K562 (cell line): ENCODE measurements at regions not wholly inside any gene's neighbourhood (a gene's known extent, or its start where the extent isn't known, plus 50 kb on each side); places are given as distances from the start of the nearest gene placed in this dataset.
"Not testable (repeated sequence)": the region's sequence is repeated elsewhere in the genome, so short reads cannot be mapped to it uniquely, and the experiment has no call there.

Experiments used
- ATAC-seq: fragments of 200-7000 bp; cut with Tn5 transposase; 3 replicates; pipeline ENCODE4 v1.9.1; 2020; ENCODE audit warnings: moderate library complexity
- BruUV-seq: library from RNA; stranded (reverse); fragments of 400-500 nt; replicated peaks from 2 replicates; lab custom pipeline; 2021; lab: Mats Ljungman, UMichigan
- CTCF ChIA-PET: fragments of 300-600 bp; formaldehyde crosslinking; extraction: SDS; loops from one replicate; lab custom pipeline; 2021; ENCODE audit warnings: low intra/inter-chr PET ratio; lab: Yijun Ruan, JAX
- POLR2A ChIA-PET: fragments of 300-600, 350-650 bp; sonication (Branson Sonifier 250); formaldehyde crosslinking; extraction: SDS; loops from one replicate; lab custom pipeline; 2021; ENCODE audit warnings: antibody characterized with exemption, inconsistent platforms; lab: Yijun Ruan, JAX
- DNase-seq, 4 experiments: peaks; one replicate each; pipeline versions ENCODE4 v3.0.0 to v3.0.0-alpha.2; 2011 to 2018; ENCODE audit warnings: low spot score in 3 of 4, mixed read lengths in 3 of 4; ENCODE audit errors: extremely low read depth in 1 of 4
- FAIRE-seq: peaks from 2 replicates; lab custom pipeline; 2011; peaks lifted over from hg19 to GRCh38; lab: Jason Lieb, UNC
- H2AFZ ChIP-seq: 2 replicates; pipeline ENCODE4 v1.6.0; 2011; ENCODE audit warnings: low read depth, low read length, control low read depth, inconsistent platforms
- H3K27ac ChIP-seq: fragments of 200-600 bp; 3 replicates; pipeline ENCODE4 v1.8.0; 2011; ENCODE audit warnings: low read depth, mild to moderate bottlenecking, control low read depth, inconsistent platforms, low read length, moderate library complexity, mixed read lengths; ENCODE audit errors: extremely low read depth
- H3K27me3 ChIP-seq, 2 experiments: fragments of 300-600 bp in 1 of 2; 2 replicates in 1 of 2; 3 replicates in 1 of 2; pipeline versions ENCODE4 v1.6.0 to v1.8.0; 2011; ENCODE audit warnings: inconsistent platforms in 2 of 2, low read length in 2 of 2, mild to moderate bottlenecking in 1 of 2, mixed read lengths in 1 of 2, moderate library complexity in 1 of 2; ENCODE audit not compliant: control insufficient read depth in 2 of 2, insufficient read depth in 2 of 2
- H3K36me3 ChIP-seq: fragments of 300-600 bp; 3 replicates; pipeline ENCODE4 v1.8.0; 2011; ENCODE audit warnings: mild to moderate bottlenecking, low read length, inconsistent platforms; ENCODE audit not compliant: control insufficient read depth, insufficient read depth
- H3K4me1 ChIP-seq, 2 experiments: fragments of 200-600 bp in 1 of 2; replicated peaks in 1 of 2; 2 replicates in 1 of 2; 3 replicates in 1 of 2; pipeline versions ENCODE4 v1.5.1 to v1.8.0; 2011; ENCODE audit warnings: inconsistent platforms in 2 of 2, low read length in 2 of 2, mild to moderate bottlenecking in 1 of 2, mixed read lengths in 1 of 2, moderate library complexity in 1 of 2; ENCODE audit not compliant: control insufficient read depth in 2 of 2, insufficient read depth in 2 of 2
- H3K4me2 ChIP-seq: 2 replicates; pipeline ENCODE4 v1.6.1; 2011; ENCODE audit warnings: low read length, control low read depth, inconsistent platforms, mixed read lengths; ENCODE audit not compliant: insufficient read depth
- H3K4me3 ChIP-seq: fragments of 200-600 bp; sonication (generic), shearing (Covaris generic); 2 replicates; pipeline ENCODE4 v1.5.1; 2016; ENCODE audit warnings: control low read depth, inconsistent platforms
- H3K79me2 ChIP-seq: fragments of 200-600 bp; 3 replicates; pipeline ENCODE4 v1.8.0; 2011; ENCODE audit warnings: low read length, inconsistent platforms; ENCODE audit not compliant: control insufficient read depth, insufficient read depth
- H3K9ac ChIP-seq, 2 experiments: 2 replicates each; pipeline versions ENCODE4 v1.6.0 to v1.6.1; 2011; ENCODE audit warnings: low read depth in 2 of 2, low read length in 2 of 2, control low read depth in 1 of 2, inconsistent platforms in 1 of 2, mild to moderate bottlenecking in 1 of 2, mixed read lengths in 1 of 2; ENCODE audit not compliant: insufficient read depth in 1 of 2
- H3K9me1 ChIP-seq: one replicate; pipeline ENCODE4 v1.6.0; 2011; ENCODE audit warnings: inconsistent platforms, mild to moderate bottlenecking, low read length, moderate library complexity; ENCODE audit not compliant: control insufficient read depth, insufficient read depth
- H3K9me3 ChIP-seq: replicated peaks from 2 replicates; pipeline ENCODE4 v1.5.1; 2011; ENCODE audit warnings: low read depth, low read length, inconsistent platforms; ENCODE audit not compliant: control insufficient read depth, insufficient read depth
- H4K20me1 ChIP-seq: replicated peaks from 2 replicates; pipeline ENCODE4 v1.6.1; 2011; ENCODE audit warnings: low read length, inconsistent platforms, mixed read lengths; ENCODE audit not compliant: control insufficient read depth, insufficient read depth
- FOXK2 ChIP-seq, 2 experiments: fragments of 450-650 bp; IDR thresholded peaks in 1 of 2; conservative IDR thresholded peaks in 1 of 2; 2 replicates each; pipeline ENCODE4 v1.6.1; 2016; ENCODE audit warnings: low read depth in 2 of 2, mild to moderate bottlenecking in 1 of 2
- RAD21 ChIP-seq, 2 experiments: fragments of 250-450 bp in 1 of 2; fragments of 450-650 bp in 1 of 2; sonication (Bioruptor Pico) in 1 of 2; formaldehyde crosslinking in 1 of 2; IDR thresholded peaks in 1 of 2; conservative IDR thresholded peaks in 1 of 2; 2 replicates each; pipeline versions ENCODE4 v1.4.0 to v1.8.0; 2020 to 2022; ENCODE audit warnings: mild to moderate bottlenecking in 2 of 2, moderate library complexity in 1 of 2
- WGBS: fragments of 100-300 bp; shearing (Covaris generic); methylation state at CpG from one replicate; pipeline ENCODE4 v1.1.6; 2016; ENCODE audit warnings: low coverage, mixed read lengths; ENCODE audit not compliant: insufficient coverage; ENCODE audit errors: missing lambda C conversion rate; 5-methylcytosine and 5-hydroxymethylcytosine counted together
- in situ Hi-C: fragments of 300-500 bp; cut with MboI; formaldehyde crosslinking; loops from 4 replicates; pipeline ENCODE4 v1.15.0; 2018; ENCODE audit warnings: inconsistent platforms, mixed read lengths
- intact Hi-C: fragments of 100-400 bp; cut with micrococcal nuclease; formaldehyde crosslinking; loops from 2 replicates; pipeline ENCODE4 v1.14.2; 2022
- TF ChIP-seq, protein P1 (sequence below): fragments of 450-650 bp; formaldehyde crosslinking; IDR thresholded peaks from 2 replicates; pipeline ENCODE4 v1.4.0; 2020; ENCODE audit warnings: mild to moderate bottlenecking, moderate library complexity
- TF ChIP-seq, protein P2 (sequence below), 2 experiments: fragments of 450-650 bp; formaldehyde crosslinking in 1 of 2; IDR thresholded peaks; 2 replicates each; pipeline versions ENCODE4 v1.4.0 to v1.6.1; 2014 to 2020; ENCODE audit warnings: mild to moderate bottlenecking in 2 of 2, borderline replicate concordance in 1 of 2, low read depth in 1 of 2

DNA sequence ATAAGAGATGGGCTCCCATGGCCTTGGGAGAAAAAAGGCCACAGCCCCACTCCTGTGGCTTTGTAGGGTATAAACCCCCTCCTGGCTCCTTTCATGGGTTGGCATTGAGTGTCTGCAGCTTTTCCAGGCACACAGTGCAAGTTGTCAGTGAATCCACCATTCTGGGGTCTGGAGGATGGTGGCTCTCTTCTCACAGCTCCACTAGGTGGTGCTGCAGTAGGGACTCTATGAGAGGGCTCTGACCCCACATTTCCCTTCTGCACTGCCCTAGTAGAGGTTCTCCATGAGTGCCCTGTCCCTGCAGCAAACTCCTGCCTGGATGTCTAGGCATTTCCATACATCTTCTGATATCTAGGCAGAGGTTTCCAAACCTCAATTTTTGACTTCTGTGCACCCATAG is 136.5 kb upstream of the FRG2C start:
- H3K4me3 ChIP-seq, BruUV-seq, H3K27me3 ChIP-seq, FAIRE-seq, intact Hi-C loops, ATAC-seq, CTCF ChIA-PET, H3K27ac ChIP-seq, H3K9ac ChIP-seq, H3K36me3 ChIP-seq, H3K9me3 ChIP-seq, H3K4me1 ChIP-seq, H3K4me2 ChIP-seq, H2AFZ ChIP-seq, DNase-seq, H3K79me2 ChIP-seq, in situ Hi-C loops, H4K20me1 ChIP-seq, H3K9me1 ChIP-seq, POLR2A ChIA-PET: not testable (repeated sequence)

DNA sequence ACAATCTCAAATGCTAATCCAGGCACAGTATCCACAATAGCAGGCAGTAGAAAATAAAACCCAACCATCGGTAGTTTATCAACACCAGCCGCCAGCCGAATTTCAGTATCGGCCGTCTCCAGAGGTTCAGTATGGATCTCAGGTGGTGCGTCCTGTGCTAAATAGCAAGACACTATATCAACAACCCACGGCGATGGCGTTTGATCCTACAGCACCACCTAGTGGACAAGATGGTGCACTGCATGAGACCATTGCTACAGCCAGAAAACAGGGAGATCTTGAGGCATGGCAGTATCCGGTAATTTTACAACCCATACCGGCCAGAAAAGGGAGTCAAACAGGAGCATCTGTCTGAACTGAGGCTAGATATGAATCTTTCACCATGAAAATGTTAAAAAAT is 112.0 kb upstream of the FRG2C start:
- H3K4me2 ChIP-seq, ATAC-seq, H3K27me3 ChIP-seq, H4K20me1 ChIP-seq, H3K36me3 ChIP-seq, H3K9me3 ChIP-seq, BruUV-seq, H3K79me2 ChIP-seq, H3K4me1 ChIP-seq, H2AFZ ChIP-seq, H3K4me3 ChIP-seq, H3K9ac ChIP-seq, H3K27ac ChIP-seq, POLR2A ChIA-PET, H3K9me1 ChIP-seq: not testable (repeated sequence)
- DNase-seq (peak; percentile 22 to 59 (median 38)), FAIRE-seq (peak; percentile 89)
- CTCF ChIA-PET, result interaction anchor here (1.2 kb wide), 1 partner anchor 258 kb away, joined by 3 read pairs; no protein-coding TSS in a partner anchor
- WGBS, result 4% methylated on average over 11 of the region's 11 CpGs
- intact Hi-C loops (loop anchor here (1.0 to 10.0 kb wide), 2 partner anchors 117 to 258 kb away; no protein-coding TSS in a partner anchor), in situ Hi-C loops (loop anchor here (25.0 kb wide), 1 partner anchor 240 kb away; no protein-coding TSS in a partner anchor)
- TF ChIP-seq, protein P1, sequence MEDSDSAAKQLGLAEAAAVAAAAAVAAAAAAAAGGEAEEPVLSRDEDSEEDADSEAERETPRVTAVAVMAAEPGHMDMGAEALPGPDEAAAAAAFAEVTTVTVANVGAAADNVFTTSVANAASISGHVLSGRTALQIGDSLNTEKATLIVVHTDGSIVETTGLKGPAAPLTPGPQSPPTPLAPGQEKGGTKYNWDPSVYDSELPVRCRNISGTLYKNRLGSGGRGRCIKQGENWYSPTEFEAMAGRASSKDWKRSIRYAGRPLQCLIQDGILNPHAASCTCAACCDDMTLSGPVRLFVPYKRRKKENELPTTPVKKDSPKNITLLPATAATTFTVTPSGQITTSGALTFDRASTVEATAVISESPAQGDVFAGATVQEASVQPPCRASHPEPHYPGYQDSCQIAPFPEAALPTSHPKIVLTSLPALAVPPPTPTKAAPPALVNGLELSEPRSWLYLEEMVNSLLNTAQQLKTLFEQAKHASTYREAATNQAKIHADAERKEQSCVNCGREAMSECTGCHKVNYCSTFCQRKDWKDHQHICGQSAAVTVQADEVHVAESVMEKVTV, result peak; percentile 49; the same call in 1 of the 2 replicates
- TF ChIP-seq FOXK2 (conservative IDR thresholded peaks at IDR 0.05 in 1 of 2, IDR thresholded peaks at IDR 0.05 in 1 of 2; ENCODE audit: low read depth in 2 of 2) (peak in 1 of 2 experiments; percentile 50; a peak in 2 of 4 replicates), RAD21 (CRISPR knock-in tag; conservative IDR thresholded peaks at IDR 0.05 in 1 of 2, IDR thresholded peaks at IDR 0.05 in 1 of 2) (peak; percentile 66 to 78)
- TF ChIP-seq, protein P2, sequence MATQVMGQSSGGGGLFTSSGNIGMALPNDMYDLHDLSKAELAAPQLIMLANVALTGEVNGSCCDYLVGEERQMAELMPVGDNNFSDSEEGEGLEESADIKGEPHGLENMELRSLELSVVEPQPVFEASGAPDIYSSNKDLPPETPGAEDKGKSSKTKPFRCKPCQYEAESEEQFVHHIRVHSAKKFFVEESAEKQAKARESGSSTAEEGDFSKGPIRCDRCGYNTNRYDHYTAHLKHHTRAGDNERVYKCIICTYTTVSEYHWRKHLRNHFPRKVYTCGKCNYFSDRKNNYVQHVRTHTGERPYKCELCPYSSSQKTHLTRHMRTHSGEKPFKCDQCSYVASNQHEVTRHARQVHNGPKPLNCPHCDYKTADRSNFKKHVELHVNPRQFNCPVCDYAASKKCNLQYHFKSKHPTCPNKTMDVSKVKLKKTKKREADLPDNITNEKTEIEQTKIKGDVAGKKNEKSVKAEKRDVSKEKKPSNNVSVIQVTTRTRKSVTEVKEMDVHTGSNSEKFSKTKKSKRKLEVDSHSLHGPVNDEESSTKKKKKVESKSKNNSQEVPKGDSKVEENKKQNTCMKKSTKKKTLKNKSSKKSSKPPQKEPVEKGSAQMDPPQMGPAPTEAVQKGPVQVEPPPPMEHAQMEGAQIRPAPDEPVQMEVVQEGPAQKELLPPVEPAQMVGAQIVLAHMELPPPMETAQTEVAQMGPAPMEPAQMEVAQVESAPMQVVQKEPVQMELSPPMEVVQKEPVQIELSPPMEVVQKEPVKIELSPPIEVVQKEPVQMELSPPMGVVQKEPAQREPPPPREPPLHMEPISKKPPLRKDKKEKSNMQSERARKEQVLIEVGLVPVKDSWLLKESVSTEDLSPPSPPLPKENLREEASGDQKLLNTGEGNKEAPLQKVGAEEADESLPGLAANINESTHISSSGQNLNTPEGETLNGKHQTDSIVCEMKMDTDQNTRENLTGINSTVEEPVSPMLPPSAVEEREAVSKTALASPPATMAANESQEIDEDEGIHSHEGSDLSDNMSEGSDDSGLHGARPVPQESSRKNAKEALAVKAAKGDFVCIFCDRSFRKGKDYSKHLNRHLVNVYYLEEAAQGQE (IDR thresholded peaks at IDR 0.05; ENCODE audit: borderline replicate concordance), result peak; percentile 54; the same call in 1 of the 2 replicates
- TF ChIP-seq, protein P2 (CRISPR knock-in tag; IDR thresholded peaks at IDR 0.05; ENCODE audit: low read depth), result not testable (repeated sequence)
